K562 (cell line): ENCODE measurements at regions not wholly inside any gene's neighbourhood (a gene's known extent, or its start where the extent isn't known, plus 50 kb on each side); places are given as distances from the start of the nearest gene placed in this dataset.

Source experiments
- ATAC-seq: fragments of 200-7000 bp; cut with Tn5 transposase; 3 replicates; pipeline ENCODE4 v1.9.1; 2020; ENCODE audit warnings: moderate library complexity
- BruUV-seq: library from RNA; stranded (reverse); fragments of 400-500 nt; replicated peaks from 2 replicates; lab custom pipeline; 2021; lab: Mats Ljungman, UMichigan
- CTCF ChIA-PET: fragments of 300-600 bp; formaldehyde crosslinking; extraction: SDS; loops from one replicate; lab custom pipeline; 2021; ENCODE audit warnings: low intra/inter-chr PET ratio; lab: Yijun Ruan, JAX
- POLR2A ChIA-PET: fragments of 300-600, 350-650 bp; sonication (Branson Sonifier 250); formaldehyde crosslinking; extraction: SDS; loops from one replicate; lab custom pipeline; 2021; ENCODE audit warnings: antibody characterized with exemption, inconsistent platforms; lab: Yijun Ruan, JAX
- DNase-seq, 4 experiments: peaks; one replicate each; pipeline versions ENCODE4 v3.0.0 to v3.0.0-alpha.2; 2011 to 2018; ENCODE audit warnings: low spot score in 3 of 4, mixed read lengths in 3 of 4; ENCODE audit errors: extremely low read depth in 1 of 4
- FAIRE-seq: peaks from 2 replicates; lab custom pipeline; 2011; peaks lifted over from hg19 to GRCh38; lab: Jason Lieb, UNC
- H2AFZ ChIP-seq: 2 replicates; pipeline ENCODE4 v1.6.0; 2011; ENCODE audit warnings: low read depth, low read length, control low read depth, inconsistent platforms
- H3K27ac ChIP-seq: fragments of 200-600 bp; 3 replicates; pipeline ENCODE4 v1.8.0; 2011; ENCODE audit warnings: low read depth, mild to moderate bottlenecking, control low read depth, inconsistent platforms, low read length, moderate library complexity, mixed read lengths; ENCODE audit errors: extremely low read depth
- H3K27me3 ChIP-seq, 2 experiments: fragments of 300-600 bp in 1 of 2; 2 replicates in 1 of 2; 3 replicates in 1 of 2; pipeline versions ENCODE4 v1.6.0 to v1.8.0; 2011; ENCODE audit warnings: inconsistent platforms in 2 of 2, low read length in 2 of 2, mild to moderate bottlenecking in 1 of 2, mixed read lengths in 1 of 2, moderate library complexity in 1 of 2; ENCODE audit not compliant: control insufficient read depth in 2 of 2, insufficient read depth in 2 of 2
- H3K36me3 ChIP-seq: fragments of 300-600 bp; 3 replicates; pipeline ENCODE4 v1.8.0; 2011; ENCODE audit warnings: mild to moderate bottlenecking, low read length, inconsistent platforms; ENCODE audit not compliant: control insufficient read depth, insufficient read depth
- H3K4me1 ChIP-seq, 2 experiments: fragments of 200-600 bp in 1 of 2; replicated peaks in 1 of 2; 2 replicates in 1 of 2; 3 replicates in 1 of 2; pipeline versions ENCODE4 v1.5.1 to v1.8.0; 2011; ENCODE audit warnings: inconsistent platforms in 2 of 2, low read length in 2 of 2, mild to moderate bottlenecking in 1 of 2, mixed read lengths in 1 of 2, moderate library complexity in 1 of 2; ENCODE audit not compliant: control insufficient read depth in 2 of 2, insufficient read depth in 2 of 2
- H3K4me2 ChIP-seq: 2 replicates; pipeline ENCODE4 v1.6.1; 2011; ENCODE audit warnings: low read length, control low read depth, inconsistent platforms, mixed read lengths; ENCODE audit not compliant: insufficient read depth
- H3K4me3 ChIP-seq: fragments of 200-600 bp; sonication (generic), shearing (Covaris generic); 2 replicates; pipeline ENCODE4 v1.5.1; 2016; ENCODE audit warnings: control low read depth, inconsistent platforms
- H3K79me2 ChIP-seq: fragments of 200-600 bp; 3 replicates; pipeline ENCODE4 v1.8.0; 2011; ENCODE audit warnings: low read length, inconsistent platforms; ENCODE audit not compliant: control insufficient read depth, insufficient read depth
- H3K9ac ChIP-seq, 2 experiments: 2 replicates each; pipeline versions ENCODE4 v1.6.0 to v1.6.1; 2011; ENCODE audit warnings: low read depth in 2 of 2, low read length in 2 of 2, control low read depth in 1 of 2, inconsistent platforms in 1 of 2, mild to moderate bottlenecking in 1 of 2, mixed read lengths in 1 of 2; ENCODE audit not compliant: insufficient read depth in 1 of 2
- H3K9me1 ChIP-seq: one replicate; pipeline ENCODE4 v1.6.0; 2011; ENCODE audit warnings: inconsistent platforms, mild to moderate bottlenecking, low read length, moderate library complexity; ENCODE audit not compliant: control insufficient read depth, insufficient read depth
- H3K9me3 ChIP-seq: replicated peaks from 2 replicates; pipeline ENCODE4 v1.5.1; 2011; ENCODE audit warnings: low read depth, low read length, inconsistent platforms; ENCODE audit not compliant: control insufficient read depth, insufficient read depth
- H4K20me1 ChIP-seq: replicated peaks from 2 replicates; pipeline ENCODE4 v1.6.1; 2011; ENCODE audit warnings: low read length, inconsistent platforms, mixed read lengths; ENCODE audit not compliant: control insufficient read depth, insufficient read depth
- CBFA2T3 ChIP-seq: fragments of 450-650 bp; IDR thresholded peaks from 2 replicates; pipeline ENCODE4 v1.6.1; 2017
- DACH1 ChIP-seq: fragments of 450-650 bp; IDR thresholded peaks from 2 replicates; pipeline ENCODE4 v1.6.1; 2018; ENCODE audit not compliant: partially characterized antibody
- HDAC1 ChIP-seq, 2 experiments: fragments of 450-650 bp; IDR thresholded peaks; 2 replicates each; pipeline ENCODE4 v1.6.1; 2016 to 2017; ENCODE audit warnings: inconsistent platforms in 1 of 2, mild to moderate bottlenecking in 1 of 2, moderate library complexity in 1 of 2
- NR1H2 ChIP-seq: sonication (generic); formaldehyde crosslinking; IDR thresholded peaks from 2 replicates; pipeline ENCODE4 v1.4.0; 2020; ENCODE audit warnings: mild to moderate bottlenecking, missing genetic modification reagents
- PYGO2 ChIP-seq: fragments of 450-650 bp; IDR thresholded peaks from 2 replicates; pipeline ENCODE4 v1.6.1; 2016; ENCODE audit warnings: mild to moderate bottlenecking, missing genetic modification characterization, moderate library complexity, missing compliant biosample characterization
- ZNF354B ChIP-seq: fragments of 250-450 bp; sonication (Bioruptor Pico); IDR thresholded peaks from 2 replicates; pipeline ENCODE4 v1.4.0; 2020
- ZNF707 ChIP-seq: fragments of 250-450 bp; sonication (Bioruptor Pico); conservative IDR thresholded peaks from 2 replicates; pipeline ENCODE4 v1.8.0; 2022; ENCODE audit warnings: inconsistent platforms, mild to moderate bottlenecking, moderate library complexity
- WGBS: fragments of 100-300 bp; shearing (Covaris generic); methylation state at CpG from one replicate; pipeline ENCODE4 v1.1.6; 2016; ENCODE audit warnings: low coverage, mixed read lengths; ENCODE audit not compliant: insufficient coverage; ENCODE audit errors: missing lambda C conversion rate; 5-methylcytosine and 5-hydroxymethylcytosine counted together
- in situ Hi-C: fragments of 300-500 bp; cut with MboI; formaldehyde crosslinking; loops from 4 replicates; pipeline ENCODE4 v1.15.0; 2018; ENCODE audit warnings: inconsistent platforms, mixed read lengths
- intact Hi-C: fragments of 100-400 bp; cut with micrococcal nuclease; formaldehyde crosslinking; loops from 2 replicates; pipeline ENCODE4 v1.14.2; 2022

DNA sequence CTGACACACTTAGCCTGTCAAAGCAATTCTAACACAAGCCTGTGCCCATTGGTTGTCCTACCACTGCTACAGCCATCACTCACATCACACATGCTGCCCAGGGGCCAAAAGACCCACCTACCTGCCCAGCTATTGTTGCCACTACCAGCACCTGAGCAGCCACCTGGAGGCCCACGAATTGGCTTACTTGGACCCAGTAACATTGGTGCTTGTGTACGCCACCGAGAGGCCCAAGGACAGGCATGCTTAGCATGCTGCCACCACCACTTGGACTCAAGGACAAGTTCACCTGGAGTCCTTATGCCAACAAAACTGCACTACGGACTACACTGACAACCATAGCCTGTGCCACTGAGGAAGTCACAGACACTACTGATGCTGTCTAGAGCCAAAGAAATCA lies 221.1 kb downstream of the SLC38A4 start:
- H3K79me2 ChIP-seq = no peaks in the 10 kb centered on the region
- no TSS peak for BruUV-seq
- POLR2A ChIA-PET = no interaction called here
- no peak overlapping the region for H2AFZ ChIP-seq
- FAIRE-seq = no peak
- H3K9me1 ChIP-seq = no peaks in the 10 kb centered on the region
- H3K27me3 ChIP-seq = 0 out of 5 replicates have a peak, but pooled peaks cover 0 to 6% of the 10 kb centered on the region in 2 experiments
- intact Hi-C loops = no loop called here
- in situ Hi-C loops = no loop called here
- no peak overlapping the region for H3K4me2 ChIP-seq
- TF ChIP-seq ZNF354B (CRISPR knock-in tag) (no peak), NR1H2 (CRISPR knock-in tag) (no peak), ZNF707 (CRISPR knock-in tag) (no peak), PYGO2 (tag) (no peak), HDAC1 (IDR thresholded peaks at IDR 0.05) (no peak), CBFA2T3 (no peak), DACH1 (no peak)
- no peak overlapping the region for H3K27ac ChIP-seq
- no peaks in the 10 kb centered on the region for H4K20me1 ChIP-seq
- WGBS = 40% methylated on average over 4 of the region's 4 CpGs
- no peak for DNase-seq
- H3K4me3 ChIP-seq = no peak overlapping the region
- H3K9ac ChIP-seq = no peak overlapping the region
- no peaks in the 10 kb centered on the region for H3K36me3 ChIP-seq
- no peaks in the 10 kb centered on the region for H3K9me3 ChIP-seq
- no peak for ATAC-seq
- no peaks in the 10 kb centered on the region; a peak in 2 of 5 replicates for H3K4me1 ChIP-seq
- CTCF ChIA-PET = no interaction called here
